CD4-positive, alpha-beta T cell (primary cell): ENCODE measurements at regions not wholly inside any gene's neighbourhood (a gene's known extent, or its start where the extent isn't known, plus 50 kb on each side); places are given as distances from the start of the nearest gene placed in this dataset.

Experiments used
- ATAC-seq: fragments of 200-7000 bp; cut with Tn5 transposase; one replicate; pipeline ENCODE4 v1.10.0; 2022; ENCODE audit warnings: mild to moderate bottlenecking; ENCODE audit not compliant: poor library complexity
- CTCF ChIA-PET: fragments of 350-600 bp; sonication (Branson Sonifier 250); formaldehyde crosslinking; loops from one replicate; lab custom pipeline; 2021; ENCODE audit warnings: antibody characterized with exemption, inconsistent platforms; lab: Charles Lee
- POLR2A ChIA-PET: fragments of 350-600 bp; sonication (Branson Sonifier 250); formaldehyde crosslinking; loops from one replicate; lab custom pipeline; 2021; ENCODE audit warnings: antibody characterized with exemption, inconsistent platforms; lab: Charles Lee
- DNase-seq, 14 experiments: peaks; one replicate each; pipeline ENCODE4 v3.0.0-alpha.2; 2013 to 2020; ENCODE audit warnings: mixed read lengths in 2 of 14
- H3K27ac ChIP-seq, 2 donors: one replicate each; pipeline versions ENCODE4 v1.5.1 to v1.7.0; 2013; ENCODE audit warnings: low read length in 2 of 2, low read depth in 1 of 2, mild to moderate bottlenecking in 1 of 2
- H3K27me3 ChIP-seq, 2 experiments: 1 replicate in 1 of 2; 2 replicates in 1 of 2; pipeline versions ENCODE4 v1.6.1 to v1.7.0; 2013; ENCODE audit warnings: low read length in 2 of 2, control low read depth in 1 of 2, mild to moderate bottlenecking in 1 of 2, moderate library complexity in 1 of 2; ENCODE audit not compliant: insufficient read depth in 2 of 2, control insufficient read depth in 1 of 2
- H3K36me3 ChIP-seq: one replicate; pipeline ENCODE4 v1.6.1; 2013; ENCODE audit warnings: low read length, control low read depth; ENCODE audit not compliant: insufficient read depth
- H3K4me1 ChIP-seq: one replicate; pipeline ENCODE4 v1.6.1; 2013; ENCODE audit warnings: low read length, control low read depth; ENCODE audit not compliant: insufficient read depth
- H3K4me3 ChIP-seq: one replicate; pipeline ENCODE4 v1.5.1; 2013; ENCODE audit warnings: mild to moderate bottlenecking, low read length, moderate library complexity
- H3K9me3 ChIP-seq, 2 experiments: 1 replicate in 1 of 2; 2 replicates in 1 of 2; pipeline versions ENCODE4 v1.6.1 to v1.7.0; 2013; ENCODE audit warnings: low read length in 2 of 2, mild to moderate bottlenecking in 2 of 2, control low read depth in 1 of 2, moderate library complexity in 1 of 2; ENCODE audit not compliant: control insufficient read depth in 1 of 2, insufficient read depth in 1 of 2
- H3K27ac Mint-ChIP-seq: one replicate; pipeline ENCODE4 v1.8.0; 2020; ENCODE audit warnings: mixed read lengths
- H3K27me3 Mint-ChIP-seq: one replicate; pipeline ENCODE4 v1.8.0; 2021; ENCODE audit warnings: mixed read lengths
- H3K36me3 Mint-ChIP-seq: one replicate; pipeline ENCODE4 v1.8.0; 2021; ENCODE audit warnings: low read depth, mixed read lengths
- H3K4me1 Mint-ChIP-seq: one replicate; pipeline ENCODE4 v1.8.0; 2021; ENCODE audit warnings: low read depth, mixed read lengths
- H3K4me3 Mint-ChIP-seq: one replicate; pipeline ENCODE4 v1.8.0; 2020; ENCODE audit warnings: mild to moderate bottlenecking, mixed read lengths
- H3K9me3 Mint-ChIP-seq: one replicate; pipeline ENCODE4 v1.8.0; 2020; ENCODE audit warnings: mixed read lengths
- CTCF ChIP-seq: fragments of 200-600 bp; IDR thresholded peaks from one replicate; pipeline ENCODE4 v1.8.0; 2022; ENCODE audit warnings: antibody characterized with exemption, mild to moderate bottlenecking
- intact Hi-C, 2 experiments: fragments of 100-400 bp; cut with DNase I in 1 of 2; cut with micrococcal nuclease in 1 of 2; formaldehyde crosslinking; loops; one replicate each; pipeline versions ENCODE4 v1.15.1 to v1.9.0; 2023 to 2025; cut with DNase I, micrococcal nuclease

- Mint-ChIP-seq H3K9me3 (peaks cover 9% of the 10 kb centered on the region), H3K27me3 (no peaks in the 10 kb centered on the region), H3K4me1 (no peaks in the 10 kb centered on the region), H3K4me3 (no peak overlapping the region), H3K36me3 (no peaks in the 10 kb centered on the region), H3K27ac (no peak overlapping the region)
- Histone ChIP-seq H3K4me3 (no peak overlapping the region), H3K27ac (no peak overlapping the region), H3K36me3 (no peaks in the 10 kb centered on the region), H3K4me1 (no peaks in the 10 kb centered on the region), H3K27me3 (no peaks in the 10 kb centered on the region), H3K9me3 (peaks cover 0 to 3% of the 10 kb centered on the region in 2 experiments)
- POLR2A ChIA-PET = no interaction called here
- DNase-seq (no peak), ATAC-seq (no peak)
- CTCF ChIA-PET = no interaction called here
- intact Hi-C loops = no loop called here
- no peak for TF ChIP-seq CTCF
Measured at GRCh38 chr4:127165971-127166370, 466.8 kb upstream of the INTU start.

- Histone ChIP-seq H3K36me3 (no peaks in the 10 kb centered on the region), H3K9me3 (no peaks in the 10 kb centered on the region), H3K27me3 (no peaks in the 10 kb centered on the region), H3K4me1 (no peaks in the 10 kb centered on the region), H3K27ac (no peak overlapping the region), H3K4me3 (no peak overlapping the region)
- ATAC-seq = no peak
- Mint-ChIP-seq H3K4me1 (no peaks in the 10 kb centered on the region), H3K4me3 (no peak overlapping the region), H3K27ac (no peak overlapping the region), H3K27me3 (no peaks in the 10 kb centered on the region), H3K36me3 (no peaks in the 10 kb centered on the region), H3K9me3 (peaks cover 13% of the 10 kb centered on the region)
- intact Hi-C loops = no loop called here
- CTCF ChIA-PET = no interaction called here
- no peak for TF ChIP-seq CTCF
- POLR2A ChIA-PET = no interaction called here
- DNase-seq = no peak
Measured at GRCh38 chr4:127174201-127174600, 458.6 kb upstream of the INTU start.

GRCh38 chr4:127174616-127175015 lies 458.1 kb upstream of the INTU start:
- POLR2A ChIA-PET = no interaction called here
- Mint-ChIP-seq H3K4me1 (no peaks in the 10 kb centered on the region), H3K9me3 (peaks cover 9% of the 10 kb centered on the region), H3K27ac (no peak overlapping the region), H3K4me3 (no peak overlapping the region), H3K27me3 (no peaks in the 10 kb centered on the region), H3K36me3 (no peaks in the 10 kb centered on the region)
- DNase-seq (no peak), ATAC-seq (no peak)
- H3K36me3 ChIP-seq = no peaks in the 10 kb centered on the region
- no peak overlapping the region for H3K4me3 ChIP-seq
- intact Hi-C loops = no loop called here
- H3K27ac ChIP-seq = no peak overlapping the region
- no peaks in the 10 kb centered on the region for H3K9me3 ChIP-seq
- CTCF ChIA-PET = no interaction called here
- no peak for TF ChIP-seq CTCF
- no peaks in the 10 kb centered on the region for H3K27me3 ChIP-seq
- H3K4me1 ChIP-seq = no peaks in the 10 kb centered on the region
